Heart left ventricle (tissue), 13 donors: ENCODE measurements at regions not wholly inside any gene's neighbourhood (a gene's known extent, or its start where the extent isn't known, plus 50 kb on each side); places are given as distances from the start of the nearest gene placed in this dataset.

Source experiments
- CTCF ChIP-seq, 12 donors: fragments of 200-600 bp; sonication (generic) in 4 of 12; IDR thresholded peaks; one replicate each; pipeline versions ENCODE4 v1.5.0 to v1.8.0; 2018 to 2022; ENCODE audit warnings: antibody characterized with exemption in 12 of 12, mild to moderate bottlenecking in 5 of 12
- POLR2A ChIP-seq, 2 donors: fragments of 450-650 bp; IDR thresholded peaks; one replicate each; pipeline ENCODE4 v1.6.1; 2017; ENCODE audit warnings: antibody characterized with exemption in 2 of 2, mild to moderate bottlenecking in 2 of 2, moderate library complexity in 2 of 2
- donor health status: ischemic (EF 13 %, LVEDD 7.1; RV severe dilation, severe dysfunction).
- donor health status: DM: no; HTN: yes; CAD: no.
- donor health status: DM: no; HTN: no; CAD: no.
- donor health status: ischemic (EF 25% LVEDD 6.9; RV normal size, moderate dysfunction).
- donor health status: ischemic (EF 25% LVEDD 5.7; RV mildly dilated, moderate dysfunction).
- donor health status: ischemic (EF 35%, LVEDD 5.7; RV mildly dilated, moderate dysfunction).
- donor health status: nonischemic (EF 11% LVEDD 7.7; RV severe dilation, severe dysfunction).
- donor health status: DM: yes; HTN: yes; CAD: no.
- donor health status: PGD.
- donor health status: ischemic (EF 29% LVEDD 5.4; RV normal size, mild dysfunction).
- donor health status: nonischemic (EF 23%, LVEDD 6.1; RV moderate dilation, normal function).

DNA sequence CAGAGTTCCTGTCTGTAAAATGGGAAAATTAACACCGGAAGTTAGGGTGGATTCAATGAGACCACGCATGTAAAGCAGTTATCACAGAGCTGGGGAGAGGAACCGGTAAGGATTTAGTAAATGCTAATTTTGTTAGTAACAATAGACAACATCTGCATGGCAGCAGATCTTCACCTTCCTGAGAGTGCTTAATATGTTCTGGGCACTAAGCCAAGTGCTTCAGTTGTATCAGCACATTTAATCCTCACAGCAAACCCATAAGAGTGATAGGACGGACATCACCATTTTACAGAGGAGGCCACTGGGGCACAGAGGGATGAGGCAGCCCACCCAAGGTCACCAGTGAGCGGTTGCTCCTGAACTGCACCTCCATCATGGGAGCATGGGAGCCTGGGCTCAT, 189.4 kb downstream of the WNT5A start:
- TF ChIP-seq CTCF (IDR thresholded peaks at IDR 0.05): no peak
- no peak for TF ChIP-seq POLR2A (IDR thresholded peaks at IDR 0.05)
